H9 (cell line): ENCODE measurements at regions not wholly inside any gene's neighbourhood (a gene's known extent, or its start where the extent isn't known, plus 50 kb on each side); places are given as distances from the start of the nearest gene placed in this dataset.

Experiments
- DNase-seq: peaks from one replicate; pipeline ENCODE4 v3.0.0-alpha.2; 2017
- H2AFZ ChIP-seq: one replicate; pipeline ENCODE4 v1.6.1; 2013; ENCODE audit warnings: mild to moderate bottlenecking, low read length, control low read depth, moderate library complexity
- H2AK5ac ChIP-seq: 2 replicates; pipeline ENCODE4 v1.6.1; 2013; ENCODE audit warnings: low read length, control low read depth, mixed read lengths; ENCODE audit not compliant: insufficient read length
- H2BK120ac ChIP-seq: one replicate; pipeline ENCODE4 v1.6.1; 2013; ENCODE audit warnings: low read depth, mild to moderate bottlenecking, low read length, control low read depth, inconsistent platforms; ENCODE audit not compliant: poor library complexity, severe bottlenecking
- H2BK12ac ChIP-seq: 2 replicates; pipeline ENCODE4 v1.6.1; 2013; ENCODE audit warnings: low read length, control low read depth, mixed read lengths, low read depth; ENCODE audit not compliant: insufficient read length
- H2BK15ac ChIP-seq: 2 replicates; pipeline ENCODE4 v1.6.1; 2013; ENCODE audit warnings: low read depth, low read length, control low read depth
- H2BK20ac ChIP-seq: one replicate; pipeline ENCODE4 v1.6.1; 2013; ENCODE audit warnings: low read depth, mild to moderate bottlenecking, low read length, control low read depth, inconsistent platforms; ENCODE audit not compliant: poor library complexity, severe bottlenecking
- H2BK5ac ChIP-seq: 2 replicates; pipeline ENCODE4 v1.6.1; 2013; ENCODE audit warnings: low read length, control low read depth, mixed read lengths; ENCODE audit not compliant: insufficient read length
- H3K14ac ChIP-seq: 2 replicates; pipeline ENCODE4 v1.6.1; 2013; ENCODE audit warnings: low read length, control low read depth; ENCODE audit not compliant: insufficient read depth
- H3K18ac ChIP-seq: 2 replicates; pipeline ENCODE4 v1.6.1; 2013; ENCODE audit warnings: low read depth, mild to moderate bottlenecking, mixed read lengths, low read length, control low read depth; ENCODE audit not compliant: insufficient read length
- H3K23ac ChIP-seq: 2 replicates; pipeline ENCODE4 v1.6.1; 2013; ENCODE audit warnings: low read length, control low read depth, mixed read lengths, low read depth; ENCODE audit not compliant: insufficient read length
- H3K23me2 ChIP-seq: 2 replicates; pipeline ENCODE4 v1.6.1; 2013; ENCODE audit warnings: low read depth, mild to moderate bottlenecking, mixed read lengths, low read length, control low read depth; ENCODE audit not compliant: insufficient read length, poor library complexity, severe bottlenecking
- H3K27ac ChIP-seq: 2 replicates; pipeline ENCODE4 v1.5.1; 2013; ENCODE audit warnings: low read length, control low read depth, mixed read lengths, low read depth; ENCODE audit not compliant: insufficient read length
- H3K27me3 ChIP-seq: 2 replicates; pipeline ENCODE4 v1.6.1; 2013; ENCODE audit warnings: low read length, control low read depth, inconsistent platforms; ENCODE audit not compliant: insufficient read depth
- H3K4ac ChIP-seq: 2 replicates; pipeline ENCODE4 v1.6.1; 2013; ENCODE audit warnings: low read depth, mild to moderate bottlenecking, control low read depth, inconsistent platforms, low read length, moderate library complexity
- H3K4me1 ChIP-seq: 2 replicates; pipeline ENCODE4 v1.6.1; 2013; ENCODE audit warnings: low read length, control low read depth, inconsistent platforms; ENCODE audit not compliant: insufficient read depth
- H3K4me2 ChIP-seq: 2 replicates; pipeline ENCODE4 v1.6.1; 2013; ENCODE audit warnings: low read length, control low read depth, mixed read lengths; ENCODE audit not compliant: insufficient read length, insufficient read depth
- H3K56ac ChIP-seq: 2 replicates; pipeline ENCODE4 v1.6.1; 2013; ENCODE audit warnings: low read depth, mild to moderate bottlenecking, mixed read lengths, low read length, control low read depth; ENCODE audit not compliant: insufficient read length
- H3K79me1 ChIP-seq: 2 replicates; pipeline ENCODE4 v1.6.1; 2013; ENCODE audit warnings: low read depth, mild to moderate bottlenecking, moderate library complexity, low read length, control low read depth, inconsistent platforms; ENCODE audit not compliant: insufficient read depth, poor library complexity, severe bottlenecking
- H3K79me2 ChIP-seq: 2 replicates; pipeline ENCODE4 v1.6.1; 2013; ENCODE audit warnings: low read length, control low read depth, inconsistent platforms; ENCODE audit not compliant: insufficient read depth
- H3K9ac ChIP-seq: 2 replicates; pipeline ENCODE4 v1.6.1; 2013; ENCODE audit warnings: low read length, control low read depth, mixed read lengths; ENCODE audit not compliant: insufficient read length; ENCODE audit errors: extremely low read depth
- H3K9me3 ChIP-seq: one replicate; pipeline ENCODE4 v1.6.1; 2013; ENCODE audit warnings: low read depth, low read length, inconsistent platforms; ENCODE audit not compliant: control insufficient read depth
- H3T11ph ChIP-seq: one replicate; pipeline ENCODE4 v1.6.1; 2013; ENCODE audit warnings: mild to moderate bottlenecking, low read length, control low read depth, inconsistent platforms
- H4K20me1 ChIP-seq: one replicate; pipeline ENCODE4 v1.6.1; 2013; ENCODE audit not compliant: control insufficient read depth, insufficient read length, insufficient read depth
- H4K5ac ChIP-seq: 2 replicates; pipeline ENCODE4 v1.6.1; 2013; ENCODE audit warnings: low read depth, mild to moderate bottlenecking, mixed read lengths, low read length, control low read depth; ENCODE audit not compliant: insufficient read length
- H4K8ac ChIP-seq: replicated peaks from 2 replicates; pipeline ENCODE4 v1.6.1; 2013; ENCODE audit warnings: low read length, control low read depth, mixed read lengths, low read depth; ENCODE audit not compliant: insufficient read length
- H4K91ac ChIP-seq: 2 replicates; pipeline ENCODE4 v1.6.1; 2013; ENCODE audit warnings: low read depth, mild to moderate bottlenecking, moderate library complexity, mixed read lengths, low read length, control low read depth; ENCODE audit not compliant: insufficient read length
- H3K27ac Mint-ChIP-seq, 3 experiments: 2 replicates in 2 of 3; 3 replicates in 1 of 3; pipeline ENCODE4 v1.8.0; 2020 to 2021; ENCODE audit warnings: mixed read lengths in 3 of 3, mild to moderate bottlenecking in 1 of 3, moderate library complexity in 1 of 3
- H3K27me3 Mint-ChIP-seq: 2 replicates; pipeline ENCODE4 v1.8.0; 2021; ENCODE audit warnings: low read depth, mild to moderate bottlenecking, moderate library complexity, mixed read lengths
- H3K36me3 Mint-ChIP-seq, 3 experiments: 2 replicates in 2 of 3; 3 replicates in 1 of 3; pipeline ENCODE4 v1.8.0; 2020 to 2021; ENCODE audit warnings: low read depth in 3 of 3, mixed read lengths in 3 of 3; ENCODE audit not compliant: insufficient read depth in 1 of 3
- H3K4me1 Mint-ChIP-seq, 2 experiments: 2 replicates each; pipeline ENCODE4 v1.8.0; 2020; ENCODE audit warnings: mixed read lengths in 2 of 2
- H3K4me3 Mint-ChIP-seq, 2 experiments: 2 replicates in 1 of 2; 3 replicates in 1 of 2; pipeline ENCODE4 v1.8.0; 2020 to 2021; ENCODE audit warnings: mild to moderate bottlenecking in 2 of 2, mixed read lengths in 2 of 2, moderate library complexity in 1 of 2
- H3K9me3 Mint-ChIP-seq, 2 experiments: 2 replicates in 1 of 2; 3 replicates in 1 of 2; pipeline ENCODE4 v1.8.0; 2020; ENCODE audit warnings: mild to moderate bottlenecking in 2 of 2, mixed read lengths in 2 of 2, moderate library complexity in 1 of 2
- CTCF ChIP-seq: fragments of 200-600 bp; sonication (generic); conservative IDR thresholded peaks from 3 replicates; pipeline ENCODE4 v1.8.0; 2021; ENCODE audit warnings: antibody characterized with exemption, mild to moderate bottlenecking
- WGBS: extraction: QIAGEN DNeasy Blood & Tissue Kit; methylation state at CpG from one replicate; pipeline ENCODE4 v1.1.7; 2013; ENCODE audit warnings: missing lambda C conversion rate, low lambda C conversion rate, mixed read lengths; ENCODE audit not compliant: insufficient read length; ENCODE audit errors: extremely low coverage; 5-methylcytosine and 5-hydroxymethylcytosine counted together

- Histone ChIP-seq H4K91ac (no peak overlapping the region), H3K79me2 (no peaks in the 10 kb centered on the region), H4K20me1 (no peaks in the 10 kb centered on the region), H3K9ac (no peak overlapping the region), H3K4ac (no peak overlapping the region), H3K23ac (no peak overlapping the region), H3K56ac (no peak overlapping the region), H3K79me1 (no peaks in the 10 kb centered on the region), H3K27me3 (no peaks in the 10 kb centered on the region), H2BK12ac (no peak overlapping the region), H3K9me3 (no peaks in the 10 kb centered on the region), H4K5ac (no peak overlapping the region), H2BK120ac (no peak overlapping the region), H3K23me2 (no peaks in the 10 kb centered on the region), H2BK5ac (no peak overlapping the region), H2AFZ (no peak overlapping the region), H4K8ac (no peak overlapping the region), H3K4me2 (no peak overlapping the region), H2AK5ac (no peak overlapping the region), H3T11ph (no peak overlapping the region), H2BK15ac (no peak overlapping the region), H3K4me1 (no peaks in the 10 kb centered on the region), H3K14ac (no peak overlapping the region), H3K27ac (no peak overlapping the region), H2BK20ac (no peak overlapping the region), H3K18ac (no peak overlapping the region)
- no peak for DNase-seq
- no CpG with 5 or more reads among the region's 10 CpGs for WGBS
- no peaks in the 10 kb centered on the region for H3K27me3 Mint-ChIP-seq
- peaks cover 19 to 25% of the 10 kb centered on the region in 2 experiments for H3K4me1 Mint-ChIP-seq
- no peaks in the 10 kb centered on the region for H3K36me3 Mint-ChIP-seq
- TF ChIP-seq CTCF, result no peak
- H3K4me3 Mint-ChIP-seq, result no peak overlapping the region; a peak in 1 of 5 replicates
- H3K9me3 Mint-ChIP-seq, result no peaks in the 10 kb centered on the region
- peak overlapping the region in 1 of 3 experiments; percentile 86; a peak in 3 of 7 replicates for H3K27ac Mint-ChIP-seq
Observed at GRCh38 chr5:72013766-72014624, 93.3 kb upstream of the MAP1B start.
